Right forelimb (tissue), 1 donor: ENCODE measurements at regions not wholly inside any gene's neighbourhood (a gene's known extent, or its start where the extent isn't known, plus 50 kb on each side); places are given as distances from the start of the nearest gene placed in this dataset.
"Not testable (repeated sequence)": the region's sequence is repeated elsewhere in the genome, so short reads cannot be mapped to it uniquely, and the experiment has no call there.

ENCODE experiments used
- DNase-seq: peaks from one replicate; pipeline ENCODE4 v3.0.0-alpha.2; 2018

- DNase-seq, result no peak
Measured at GRCh38 chr15:53209396-53210042, 419.4 kb upstream of the ONECUT1 start.

DNA sequence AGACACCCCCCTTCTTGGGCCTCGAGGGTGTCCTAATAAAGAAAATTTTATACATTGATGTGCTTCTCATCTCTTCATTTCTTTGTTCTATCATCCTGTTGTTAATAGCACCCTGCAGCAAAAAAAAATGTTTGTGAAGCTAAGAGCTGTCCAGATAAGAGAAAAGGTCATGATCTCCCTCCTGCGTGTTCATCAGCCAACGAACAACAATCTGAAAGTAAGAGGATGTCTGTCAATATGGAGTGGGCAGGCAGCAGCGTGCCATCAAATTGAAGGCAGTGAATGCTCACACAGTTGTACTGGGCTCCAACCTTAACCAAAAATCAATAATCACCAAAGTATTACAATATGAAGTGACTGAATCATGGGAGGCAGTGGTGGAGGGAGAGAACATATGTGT, 418.6 kb upstream of the ONECUT1 start:
- DNase-seq, result no peak

GRCh38 chr15:53203454-53203853, 413.3 kb upstream of the ONECUT1 start:
- no peak for DNase-seq

DNA sequence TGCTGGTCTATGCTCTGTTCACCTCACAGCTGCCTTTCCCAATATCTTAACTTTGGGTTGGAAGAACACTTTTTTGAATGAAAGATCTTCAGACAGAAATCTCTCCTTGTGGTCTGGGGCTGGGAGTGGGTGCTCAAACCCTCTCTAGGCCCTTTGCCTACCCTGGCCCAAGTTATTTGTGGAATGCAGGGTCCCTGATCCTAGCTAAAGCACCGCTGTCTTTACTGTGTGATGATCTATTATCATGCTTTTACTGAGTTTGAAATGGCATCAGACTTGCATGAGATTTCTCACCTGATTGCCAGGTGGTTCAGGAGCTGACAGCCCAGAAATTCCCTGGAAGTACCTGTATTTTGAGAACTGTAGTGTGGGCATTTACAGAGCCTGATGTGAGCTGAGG, 412.7 kb upstream of the ONECUT1 start:
- DNase-seq, result no peak

GRCh38 chr15:53197426-53197839, 407.3 kb upstream of the ONECUT1 start:
- DNase-seq, result peak; percentile 46

DNA sequence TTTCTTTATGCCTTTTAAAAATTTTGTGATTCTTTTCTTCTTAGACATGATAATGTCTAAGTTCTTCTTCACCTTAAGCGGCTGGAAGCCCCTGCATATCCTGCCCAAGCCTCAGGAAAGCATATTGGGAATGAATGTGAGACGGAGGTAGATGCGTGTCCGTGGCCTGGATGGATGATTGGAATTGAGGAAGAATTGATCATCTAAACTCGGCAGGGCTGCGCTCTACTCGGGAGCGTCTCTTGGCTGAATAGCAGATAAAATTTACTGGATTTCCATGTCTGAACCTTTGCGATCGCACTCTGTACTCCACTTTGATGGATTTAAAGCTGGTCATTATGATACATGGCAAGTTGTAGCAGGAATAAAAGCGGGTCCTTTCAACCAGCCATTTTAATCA, 406.7 kb upstream of the ONECUT1 start:
- no peak for DNase-seq

DNA sequence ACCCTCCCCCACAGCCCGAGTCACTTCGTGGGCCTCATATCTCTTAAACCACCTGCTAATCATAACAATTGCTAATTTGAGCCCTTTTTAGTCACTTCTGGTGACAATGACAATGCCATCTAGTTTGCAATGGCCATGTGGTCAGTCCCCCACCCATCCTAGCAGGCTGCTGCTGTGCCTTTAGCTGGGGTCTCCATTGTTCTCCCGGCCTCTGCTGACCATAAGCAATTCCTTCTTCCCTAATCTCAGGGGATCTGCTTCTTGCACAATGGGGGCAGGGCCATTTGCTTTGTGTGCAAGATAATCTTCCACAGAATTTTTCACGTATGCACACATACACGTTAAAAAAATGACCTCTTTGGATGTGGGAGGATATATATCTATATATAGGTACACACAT, 406.1 kb upstream of the ONECUT1 start:
- no peak for DNase-seq

- no peak for DNase-seq
Measured at GRCh38 chr15:53193149-53193548, 403.0 kb upstream of the ONECUT1 start.

DNA sequence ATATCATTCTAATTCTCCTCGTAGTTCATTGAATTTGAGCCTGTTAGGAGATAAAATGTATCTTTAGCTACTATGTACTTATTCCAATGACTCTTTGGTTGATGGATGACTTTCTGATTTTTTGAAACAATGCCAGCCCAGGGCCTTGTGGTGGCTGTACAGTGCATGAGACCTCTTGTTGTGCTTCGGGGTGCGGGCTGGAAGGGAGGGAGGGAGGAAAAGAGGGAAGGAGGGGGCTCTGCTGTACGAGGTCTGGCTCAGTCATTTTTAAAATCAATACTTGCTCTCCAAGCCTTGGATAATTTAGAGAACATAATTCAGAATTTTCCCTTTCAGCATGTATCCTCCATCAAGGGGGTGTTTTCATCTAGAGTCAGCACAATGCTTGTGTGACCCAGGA, 399.7 kb upstream of the ONECUT1 start:
- no peak for DNase-seq

DNA sequence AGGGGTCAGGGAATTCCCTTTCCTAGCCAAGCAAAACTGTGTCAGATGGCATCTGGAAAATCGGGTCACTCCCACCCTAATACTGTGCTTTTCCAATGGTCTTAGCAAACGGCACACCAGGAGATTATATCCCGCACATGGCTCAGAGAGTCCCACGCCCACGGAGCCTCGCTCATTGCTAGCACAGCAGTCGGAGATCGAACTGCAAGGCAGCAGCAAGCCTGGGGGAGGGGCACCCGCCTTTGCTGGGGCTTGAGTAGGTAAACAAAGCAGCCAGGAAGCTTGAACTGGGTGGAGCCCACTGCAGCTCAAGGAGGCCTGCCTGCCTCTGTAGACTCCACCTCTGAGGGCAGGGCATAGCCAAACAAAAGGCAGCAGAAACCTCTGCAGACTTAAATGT, 393.3 kb upstream of the ONECUT1 start:
- not testable (repeated sequence) for DNase-seq

DNA sequence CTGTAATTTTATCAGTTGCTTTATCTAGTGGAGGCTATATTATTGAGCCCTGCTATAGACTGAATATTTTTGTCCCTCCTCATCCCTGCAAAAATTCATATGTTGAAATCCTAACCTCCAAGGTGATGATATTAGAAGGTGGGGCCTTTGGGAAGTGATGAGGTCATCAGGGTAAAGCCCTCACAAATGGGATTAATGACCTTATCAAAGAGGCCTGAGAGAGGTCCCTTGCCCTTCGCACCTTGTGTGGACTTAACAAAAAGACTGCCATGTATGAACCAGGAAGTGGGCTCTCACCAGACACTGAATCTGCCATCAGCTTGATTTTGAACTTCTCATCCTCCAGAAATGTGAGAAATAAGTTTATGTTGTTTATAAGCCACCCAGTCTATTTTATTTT, 381.4 kb upstream of the ONECUT1 start:
- no peak for DNase-seq

GRCh38 chr15:53166684-53167201, 376.6 kb upstream of the ONECUT1 start:
- DNase-seq, result no peak

DNA sequence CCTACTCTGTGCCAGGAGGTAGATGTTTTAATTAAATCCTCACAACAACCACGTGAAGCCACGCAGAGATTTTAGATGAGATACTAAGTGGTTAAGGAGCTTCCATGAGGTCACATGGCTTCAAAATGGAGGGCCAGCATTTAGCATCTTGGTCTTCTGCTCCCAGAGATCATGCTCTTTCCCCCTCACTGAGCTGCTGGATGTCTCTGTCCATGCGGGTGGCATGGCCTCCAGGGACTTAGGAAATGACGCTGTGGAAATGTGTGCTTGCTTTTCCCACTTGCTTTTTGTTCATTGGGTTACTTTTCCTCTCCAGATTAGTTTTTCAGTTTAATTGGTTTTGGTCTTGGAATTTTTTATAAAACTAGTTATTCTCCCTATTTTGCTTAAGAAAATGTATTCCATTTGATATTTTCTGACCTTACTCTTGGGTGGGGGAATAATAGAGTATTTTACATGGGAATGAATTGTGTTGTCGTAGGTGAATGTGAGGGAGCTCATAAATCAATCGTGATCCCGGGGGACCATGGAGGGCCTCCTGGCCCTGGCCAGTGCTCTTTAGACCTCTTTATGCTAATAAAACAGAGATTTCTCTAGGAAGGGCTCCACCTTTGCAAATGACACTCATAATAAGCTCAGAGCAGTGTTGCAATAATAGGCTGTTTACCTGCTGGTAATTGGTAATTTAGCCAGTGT, 376.0 kb upstream of the ONECUT1 start:
- no peak for DNase-seq

DNA sequence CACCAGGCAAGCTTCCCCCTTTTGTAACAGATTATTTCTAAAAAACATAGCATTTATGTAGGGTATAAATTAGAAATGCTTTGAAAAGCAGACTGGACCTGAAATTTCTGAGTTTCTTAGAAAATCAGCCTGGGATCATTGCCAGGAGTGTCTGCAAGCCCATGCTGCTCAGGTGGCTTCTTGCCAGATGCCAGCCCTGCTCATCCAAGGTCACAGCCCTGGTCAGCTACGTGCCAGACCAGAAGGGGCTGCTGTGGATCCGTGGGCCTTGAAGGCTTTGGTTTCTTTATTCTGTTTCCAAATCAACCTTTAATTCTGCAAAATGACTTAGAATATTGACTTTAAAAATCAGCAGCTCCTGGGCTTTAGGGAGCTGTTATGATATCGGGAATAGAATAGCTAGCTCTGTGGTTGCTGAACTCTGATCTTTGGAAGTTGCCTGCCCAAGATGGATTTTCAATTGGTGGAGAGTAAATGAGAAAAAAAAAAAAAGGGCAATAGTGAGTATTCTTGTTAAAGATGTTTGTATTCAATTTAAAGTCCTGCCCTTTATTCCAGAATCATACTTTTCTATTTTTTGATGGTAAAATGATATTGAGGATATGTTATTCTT, 370.1 kb upstream of the ONECUT1 start:
- no peak for DNase-seq

DNA sequence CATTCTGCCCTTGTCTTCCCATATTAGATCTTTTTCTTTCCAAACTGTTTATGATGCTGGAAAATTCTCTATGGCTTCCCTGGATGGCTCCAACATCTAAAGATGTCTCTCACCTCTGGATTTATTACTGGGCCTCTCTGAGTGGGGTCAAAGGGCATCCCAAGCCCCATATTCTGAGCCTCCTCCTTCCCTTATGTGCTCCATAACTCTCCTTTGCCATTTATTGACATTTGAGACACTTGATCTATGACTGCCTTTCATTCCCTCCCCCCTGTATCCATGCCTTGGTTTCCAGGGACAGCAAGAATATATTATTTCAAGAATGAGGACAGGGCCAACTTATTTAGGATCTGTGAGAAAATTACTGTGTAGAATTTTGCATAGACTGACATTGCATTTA, 369.3 kb upstream of the ONECUT1 start:
- DNase-seq, result no peak

DNA sequence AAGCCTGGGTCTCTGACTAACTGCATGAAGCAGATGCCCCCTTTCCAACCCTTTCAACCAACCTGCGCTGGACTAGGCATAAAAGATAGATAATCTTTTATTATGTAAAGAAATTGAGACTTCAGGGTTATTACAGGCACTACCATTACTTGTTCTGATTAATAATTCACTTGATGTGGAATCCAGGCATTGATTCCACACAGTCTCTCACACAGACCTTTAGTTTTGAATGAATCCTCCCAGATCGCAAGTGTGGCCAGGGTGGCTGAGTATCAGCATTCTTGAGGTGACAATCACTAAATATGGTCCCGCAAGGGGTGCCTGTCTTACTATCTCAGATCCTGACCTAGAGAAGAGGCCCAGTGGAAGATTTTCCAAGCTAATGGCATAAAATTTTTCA, 368.9 kb upstream of the ONECUT1 start:
- no peak for DNase-seq

GRCh38 chr15:53133255-53133850, 343.2 kb upstream of the ONECUT1 start:
- DNase-seq, result no peak

DNA sequence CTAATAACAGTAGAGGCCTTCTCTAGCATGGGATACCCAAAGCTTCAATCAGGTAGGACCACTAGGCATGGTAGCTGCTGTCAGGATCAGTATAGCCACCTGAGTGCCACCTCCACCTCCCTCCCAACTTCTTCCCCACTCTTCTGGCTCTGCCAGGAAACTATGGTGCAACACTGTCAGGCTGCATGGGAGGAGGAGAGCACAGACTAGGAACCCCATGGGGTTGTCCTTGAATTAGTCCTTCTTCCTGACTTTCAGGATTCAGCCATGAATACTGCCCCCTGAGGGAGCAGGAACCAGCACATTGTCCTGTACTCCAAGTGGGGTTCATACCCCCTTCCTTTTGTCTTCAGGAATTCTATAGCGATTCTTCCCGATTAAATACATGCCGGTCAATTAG, 340.8 kb upstream of the ONECUT1 start:
- DNase-seq, result no peak

DNA sequence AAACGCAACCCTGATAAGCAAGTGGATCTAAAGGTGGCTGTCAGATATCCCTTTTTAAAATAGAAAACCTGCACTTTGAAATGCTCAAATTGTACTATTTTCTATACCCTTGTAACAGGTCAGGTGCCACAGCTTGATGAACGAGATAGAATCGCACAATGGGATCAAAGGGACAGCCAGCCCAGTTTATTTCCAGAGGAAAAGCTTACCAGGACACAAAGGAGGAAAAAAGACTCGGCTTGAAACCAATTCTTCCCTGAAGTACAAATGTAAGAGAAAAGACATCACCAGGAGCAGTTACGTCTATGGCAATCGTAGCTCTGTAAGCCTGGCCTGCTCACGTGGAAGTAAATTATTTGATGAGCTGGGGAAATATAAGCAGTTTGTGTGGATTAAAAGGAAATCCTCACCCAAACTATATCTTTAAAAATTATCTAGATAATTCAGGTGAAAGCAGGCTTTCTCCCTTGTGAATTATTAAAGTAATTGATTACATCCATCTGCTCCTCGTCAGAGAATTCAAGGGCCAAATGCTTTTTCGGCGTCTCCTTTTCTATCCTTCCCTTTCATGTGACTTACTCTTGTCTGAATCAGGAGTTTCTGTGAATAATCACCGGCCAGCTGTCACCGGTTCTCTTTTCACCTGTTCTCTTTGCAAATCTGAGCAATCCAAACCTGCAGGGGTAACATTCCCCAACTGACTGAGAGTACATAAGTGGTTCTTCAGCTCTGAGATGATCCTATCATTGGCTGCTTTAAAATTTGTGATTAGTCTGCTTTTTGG, 339.2 kb upstream of the ONECUT1 start:
- no peak for DNase-seq

DNA sequence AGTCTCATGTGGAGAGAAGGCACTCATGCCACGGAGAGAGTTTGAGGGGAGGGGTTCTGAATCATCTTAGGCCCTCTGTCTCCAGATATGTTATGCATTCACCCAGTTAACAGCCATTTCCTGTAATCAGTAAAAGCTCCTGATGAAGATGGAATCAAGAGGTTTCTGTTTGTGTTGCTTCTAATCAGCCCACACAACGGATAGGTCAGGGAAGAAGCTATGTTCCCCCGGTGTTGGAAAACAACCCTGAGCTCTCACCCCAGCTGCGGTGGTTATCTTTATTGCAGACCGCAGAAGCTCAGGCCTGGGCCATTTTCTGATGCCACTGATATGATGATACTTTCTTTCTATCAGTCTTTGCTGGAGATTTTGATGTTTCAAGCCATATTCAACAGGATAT, 338.5 kb upstream of the ONECUT1 start:
- DNase-seq, result no peak

DNA sequence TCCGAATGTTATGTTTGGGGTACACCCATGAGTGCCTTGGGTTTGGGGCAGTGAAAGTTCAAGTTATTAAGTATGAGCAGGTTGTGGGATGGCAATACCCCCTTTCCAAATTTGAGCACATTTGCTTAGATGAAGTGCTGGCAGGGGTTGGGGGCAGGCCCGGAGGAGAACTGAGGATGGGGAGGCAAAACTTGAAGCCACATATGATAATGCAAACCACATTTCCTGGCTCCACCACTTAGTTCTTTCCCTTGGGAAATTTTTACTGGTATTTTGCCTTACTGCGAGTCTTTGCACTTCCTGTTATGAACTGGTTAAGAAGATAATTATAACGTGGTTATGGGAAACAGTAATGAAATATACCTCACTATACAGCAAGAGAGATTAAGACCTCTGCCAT, 336.0 kb upstream of the ONECUT1 start:
- no peak for DNase-seq

GRCh38 chr15:53122818-53123217, 332.7 kb upstream of the ONECUT1 start:
- DNase-seq, result no peak

- not testable (repeated sequence) for DNase-seq
Measured at GRCh38 chr15:53116915-53117314, 326.8 kb upstream of the ONECUT1 start.
